SK-N-SH (cell line): ENCODE measurements at regions not wholly inside any gene's neighbourhood (a gene's known extent, or its start where the extent isn't known, plus 50 kb on each side); places are given as distances from the start of the nearest gene placed in this dataset.

Experiments
- ELF1 ChIP-seq: IDR thresholded peaks from 2 replicates; pipeline ENCODE4 v1.4.0; 2012
- EZH2phosphoT487 ChIP-seq: fragments of 200-600 bp; sonication (generic); IDR thresholded peaks from 2 replicates; pipeline ENCODE4 v1.6.1; 2017; ENCODE audit warnings: low read depth, mixed run types, mild to moderate bottlenecking, antibody characterized with exemption, moderate library complexity, borderline replicate concordance
- FOXM1 ChIP-seq: IDR thresholded peaks from 2 replicates; pipeline ENCODE4 v1.4.0; 2012; ENCODE audit warnings: low read depth, mild to moderate bottlenecking
- MAX ChIP-seq: IDR thresholded peaks from 2 replicates; pipeline ENCODE4 v1.4.0; 2012; ENCODE audit warnings: low read depth
- PBX3 ChIP-seq: IDR thresholded peaks from 2 replicates; pipeline ENCODE4; 2012
- TF ChIP-seq, protein P1 (sequence below): fragments of 200-600 bp; sonication (generic); IDR thresholded peaks from 2 replicates; pipeline ENCODE4 v1.6.1; 2017; ENCODE audit warnings: antibody characterized with exemption, mild to moderate bottlenecking, moderate library complexity
- TF ChIP-seq, protein P2 (sequence below): IDR thresholded peaks from 2 replicates; pipeline ENCODE4 v1.6.1; 2012; ENCODE audit warnings: mild to moderate bottlenecking, low read depth, low read length, moderate library complexity

- TF ChIP-seq MAX (no peak), FOXM1 (no peak), ELF1 (no peak), EZH2phosphoT487 (no peak), PBX3 (no peak)
- TF ChIP-seq, protein P1, sequence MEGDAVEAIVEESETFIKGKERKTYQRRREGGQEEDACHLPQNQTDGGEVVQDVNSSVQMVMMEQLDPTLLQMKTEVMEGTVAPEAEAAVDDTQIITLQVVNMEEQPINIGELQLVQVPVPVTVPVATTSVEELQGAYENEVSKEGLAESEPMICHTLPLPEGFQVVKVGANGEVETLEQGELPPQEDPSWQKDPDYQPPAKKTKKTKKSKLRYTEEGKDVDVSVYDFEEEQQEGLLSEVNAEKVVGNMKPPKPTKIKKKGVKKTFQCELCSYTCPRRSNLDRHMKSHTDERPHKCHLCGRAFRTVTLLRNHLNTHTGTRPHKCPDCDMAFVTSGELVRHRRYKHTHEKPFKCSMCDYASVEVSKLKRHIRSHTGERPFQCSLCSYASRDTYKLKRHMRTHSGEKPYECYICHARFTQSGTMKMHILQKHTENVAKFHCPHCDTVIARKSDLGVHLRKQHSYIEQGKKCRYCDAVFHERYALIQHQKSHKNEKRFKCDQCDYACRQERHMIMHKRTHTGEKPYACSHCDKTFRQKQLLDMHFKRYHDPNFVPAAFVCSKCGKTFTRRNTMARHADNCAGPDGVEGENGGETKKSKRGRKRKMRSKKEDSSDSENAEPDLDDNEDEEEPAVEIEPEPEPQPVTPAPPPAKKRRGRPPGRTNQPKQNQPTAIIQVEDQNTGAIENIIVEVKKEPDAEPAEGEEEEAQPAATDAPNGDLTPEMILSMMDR, result no peak
- TF ChIP-seq, protein P2, sequence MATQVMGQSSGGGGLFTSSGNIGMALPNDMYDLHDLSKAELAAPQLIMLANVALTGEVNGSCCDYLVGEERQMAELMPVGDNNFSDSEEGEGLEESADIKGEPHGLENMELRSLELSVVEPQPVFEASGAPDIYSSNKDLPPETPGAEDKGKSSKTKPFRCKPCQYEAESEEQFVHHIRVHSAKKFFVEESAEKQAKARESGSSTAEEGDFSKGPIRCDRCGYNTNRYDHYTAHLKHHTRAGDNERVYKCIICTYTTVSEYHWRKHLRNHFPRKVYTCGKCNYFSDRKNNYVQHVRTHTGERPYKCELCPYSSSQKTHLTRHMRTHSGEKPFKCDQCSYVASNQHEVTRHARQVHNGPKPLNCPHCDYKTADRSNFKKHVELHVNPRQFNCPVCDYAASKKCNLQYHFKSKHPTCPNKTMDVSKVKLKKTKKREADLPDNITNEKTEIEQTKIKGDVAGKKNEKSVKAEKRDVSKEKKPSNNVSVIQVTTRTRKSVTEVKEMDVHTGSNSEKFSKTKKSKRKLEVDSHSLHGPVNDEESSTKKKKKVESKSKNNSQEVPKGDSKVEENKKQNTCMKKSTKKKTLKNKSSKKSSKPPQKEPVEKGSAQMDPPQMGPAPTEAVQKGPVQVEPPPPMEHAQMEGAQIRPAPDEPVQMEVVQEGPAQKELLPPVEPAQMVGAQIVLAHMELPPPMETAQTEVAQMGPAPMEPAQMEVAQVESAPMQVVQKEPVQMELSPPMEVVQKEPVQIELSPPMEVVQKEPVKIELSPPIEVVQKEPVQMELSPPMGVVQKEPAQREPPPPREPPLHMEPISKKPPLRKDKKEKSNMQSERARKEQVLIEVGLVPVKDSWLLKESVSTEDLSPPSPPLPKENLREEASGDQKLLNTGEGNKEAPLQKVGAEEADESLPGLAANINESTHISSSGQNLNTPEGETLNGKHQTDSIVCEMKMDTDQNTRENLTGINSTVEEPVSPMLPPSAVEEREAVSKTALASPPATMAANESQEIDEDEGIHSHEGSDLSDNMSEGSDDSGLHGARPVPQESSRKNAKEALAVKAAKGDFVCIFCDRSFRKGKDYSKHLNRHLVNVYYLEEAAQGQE, result no peak
Measured at GRCh38 chr13:95361686-95362085, 60.4 kb upstream of the ABCC4 start.
